ENCODE measurements at regions not wholly inside any gene's neighbourhood (a gene's known extent, or its start where the extent isn't known, plus 50 kb on each side); places are given as distances from the start of the nearest gene placed in this dataset.

GRCh38 chr6:44662461-44663121 lies 275.1 kb downstream of the CDC5L start:
- ATAC-seq (no peak), DNase-seq (no peak)

DNA sequence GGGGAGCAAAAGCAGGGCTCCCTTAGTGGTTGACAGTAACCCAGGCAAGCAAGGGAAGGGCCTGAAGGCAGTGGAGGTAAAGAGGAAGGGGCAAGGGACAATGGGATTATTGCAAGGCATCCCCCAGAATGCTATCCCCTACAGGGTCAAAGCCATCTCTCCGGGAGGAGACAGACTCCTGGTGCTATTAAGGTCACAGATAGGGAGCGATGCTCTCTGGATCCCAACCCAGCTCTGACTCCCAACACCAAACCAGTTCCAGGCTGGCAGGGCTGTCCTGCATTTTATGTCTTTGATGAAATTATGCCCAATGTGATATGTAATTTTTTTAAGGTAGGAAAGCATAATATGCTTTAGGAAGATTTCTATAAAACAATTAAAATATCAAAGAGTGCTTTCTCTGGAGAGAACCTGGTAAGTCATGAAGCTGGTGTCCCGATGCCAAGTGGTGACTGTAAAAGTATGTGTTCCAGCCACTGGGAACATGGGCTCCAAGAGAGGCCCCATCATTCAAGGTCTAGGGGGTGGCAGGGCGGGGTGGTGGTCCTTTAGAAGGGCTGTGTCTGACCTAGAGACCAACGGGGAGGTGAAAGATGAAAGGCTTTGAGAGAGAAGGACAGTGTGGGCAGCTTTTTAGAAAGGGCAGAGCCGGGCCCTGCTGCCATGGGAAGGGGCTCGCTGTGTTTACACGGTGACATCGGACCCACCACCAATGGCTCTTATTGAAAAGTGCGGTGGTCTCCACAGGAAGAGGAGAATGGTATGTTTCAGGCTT lies 276.5 kb downstream of the CDC5L start:
- DNase-seq (no peak), ATAC-seq (no peak)

DNA sequence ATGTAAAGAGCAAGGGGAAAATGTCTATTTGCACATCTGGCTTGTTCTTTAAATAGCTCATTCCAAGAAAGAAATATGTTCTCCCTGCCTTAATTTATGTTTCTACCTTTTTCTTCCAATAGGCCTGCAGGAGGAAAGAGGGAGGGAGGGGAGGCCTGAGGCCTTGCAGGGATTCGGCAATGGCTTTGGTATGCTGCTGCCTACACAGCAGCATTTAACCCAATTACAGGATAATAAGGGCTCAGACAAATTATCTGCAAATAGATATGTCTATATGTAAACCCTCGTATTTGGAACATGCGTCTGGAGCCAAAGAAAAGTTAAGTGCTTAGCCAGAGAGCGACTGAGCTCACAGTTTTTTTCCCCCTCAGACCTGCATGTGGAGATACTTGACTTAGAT lies 277.2 kb downstream of the CDC5L start:
- ATAC-seq (no peak), DNase-seq (no peak)

DNA sequence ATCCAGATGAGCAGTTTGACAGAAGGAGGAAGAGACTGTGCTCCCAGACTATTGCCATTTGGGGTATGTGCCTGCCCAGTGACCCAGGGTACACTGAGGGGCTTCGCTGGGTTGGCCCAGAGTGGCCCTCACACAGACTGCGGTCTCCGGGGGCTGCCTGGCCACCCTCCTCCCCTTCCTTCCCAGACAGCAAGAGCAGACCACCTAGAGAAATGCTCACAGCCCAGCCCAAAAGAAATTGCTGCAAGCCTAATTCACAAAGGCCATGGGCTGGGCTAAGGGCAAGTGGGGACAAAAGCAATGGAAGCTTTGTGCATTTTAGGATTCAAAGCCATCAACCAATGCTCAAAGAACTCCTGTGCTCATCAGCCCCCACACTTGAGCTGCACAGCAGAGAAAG lies 277.6 kb downstream of the CDC5L start:
- no peak for DNase-seq
- ATAC-seq = no peak

- ATAC-seq = no peak
- no peak for DNase-seq
These were observed 278.2 kb downstream of the CDC5L start for GRCh38 chr6:44665683-44666082.

DNA sequence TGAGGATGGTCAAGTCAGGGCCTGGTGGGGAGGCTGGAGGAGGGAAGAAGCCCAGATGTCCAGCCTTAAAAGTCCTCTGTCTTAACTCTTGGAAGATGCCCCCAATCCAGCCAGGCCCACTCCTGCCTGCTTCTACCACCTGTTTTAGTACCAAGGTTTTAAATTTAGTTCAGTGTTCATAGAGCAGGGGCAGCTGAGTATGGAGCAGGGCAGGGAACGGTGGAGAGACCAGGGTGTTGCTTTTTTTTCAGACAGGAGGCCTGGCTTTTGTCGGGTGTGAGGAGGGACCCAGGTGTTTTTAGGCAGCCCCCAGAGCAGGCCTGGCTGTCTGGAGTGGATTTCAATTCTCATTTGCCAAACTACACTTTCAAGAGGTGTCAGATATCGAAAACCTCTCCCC lies 278.8 kb downstream of the CDC5L start:
- no peak for ATAC-seq
- DNase-seq = no peak

DNA sequence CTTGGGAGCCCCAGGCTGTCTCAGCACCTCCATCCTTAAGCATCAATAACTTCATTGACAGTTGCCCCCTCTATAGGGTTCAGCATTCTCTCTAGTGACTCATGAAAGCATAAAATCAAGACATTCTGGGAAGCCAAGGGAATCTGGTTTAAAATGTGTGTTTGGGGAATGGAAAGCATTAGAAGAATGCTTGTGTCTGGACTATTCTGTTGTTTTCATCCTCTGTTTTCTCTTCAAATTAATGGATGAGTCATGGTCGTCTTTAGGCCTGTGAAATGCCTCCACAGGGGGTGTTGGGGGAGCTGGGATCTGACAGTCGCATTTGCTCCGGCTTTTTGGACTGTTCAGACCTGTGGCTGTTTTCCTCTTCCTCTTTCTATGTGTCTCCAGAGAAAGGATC lies 279.7 kb downstream of the CDC5L start:
- no peak for ATAC-seq
- no peak for DNase-seq

GRCh38 chr6:44667668-44668390 lies 280.3 kb downstream of the CDC5L start:
- ATAC-seq = peak; percentile 26
- DNase-seq = peak; percentile 48

DNA sequence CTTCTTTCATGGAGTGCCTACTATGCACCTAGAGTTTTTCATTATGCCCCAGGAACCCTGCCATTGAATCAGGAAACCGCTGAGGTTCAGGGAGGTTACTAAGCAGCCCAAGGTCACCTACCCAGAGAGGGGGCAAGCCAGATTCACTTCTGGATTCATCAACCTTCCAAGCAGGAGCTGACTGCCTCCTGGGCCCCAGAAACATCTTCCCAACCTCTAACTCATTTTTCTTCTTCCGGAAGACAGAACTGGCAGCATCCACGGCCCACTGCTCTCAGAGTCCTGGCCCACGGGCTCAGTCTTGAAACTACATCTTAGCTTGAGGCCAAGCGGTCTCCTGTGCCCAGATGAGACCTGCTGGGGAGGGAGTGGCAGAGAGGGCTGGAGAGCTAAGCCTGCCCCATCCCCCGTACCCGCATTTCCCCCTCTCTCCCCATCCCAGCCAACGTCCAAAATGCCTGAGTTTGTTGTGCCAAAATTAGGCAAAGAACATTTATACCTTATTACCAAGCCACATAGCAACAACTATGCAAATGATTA lies 281.0 kb downstream of the CDC5L start:
- DNase-seq (no peak), ATAC-seq (no peak)

- no peak for ATAC-seq
These were observed 281.7 kb downstream of the CDC5L start for GRCh38 chr6:44668976-44669934.

DNA sequence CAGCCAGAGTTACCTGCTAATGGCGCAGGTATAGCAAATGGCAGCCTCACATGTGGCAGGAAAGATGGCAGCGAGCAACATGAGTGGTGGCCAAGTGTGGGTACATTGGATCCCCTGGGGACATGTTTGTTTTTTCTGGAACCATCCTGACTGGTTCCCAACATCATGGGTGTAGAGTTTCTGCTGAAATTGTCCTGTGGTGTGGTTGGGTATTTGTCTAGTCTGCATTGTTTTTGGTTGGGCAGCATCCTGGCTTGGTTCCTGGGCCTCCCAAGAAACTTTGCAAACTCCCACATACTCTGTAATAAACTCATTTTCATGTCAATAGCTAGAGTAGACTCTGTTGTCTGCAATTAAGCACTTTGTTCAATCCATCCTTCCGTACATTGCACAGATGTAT lies 282.6 kb downstream of the CDC5L start:
- ATAC-seq = no peak
- DNase-seq = no peak

More at GRCh38 chr6:44668976-44669934, 281.7 kb downstream of the CDC5L start:
- DNase-seq = no peak

GRCh38 chr6:44671333-44671732 lies 283.8 kb downstream of the CDC5L start:
- DNase-seq (no peak), ATAC-seq (no peak)

DNA sequence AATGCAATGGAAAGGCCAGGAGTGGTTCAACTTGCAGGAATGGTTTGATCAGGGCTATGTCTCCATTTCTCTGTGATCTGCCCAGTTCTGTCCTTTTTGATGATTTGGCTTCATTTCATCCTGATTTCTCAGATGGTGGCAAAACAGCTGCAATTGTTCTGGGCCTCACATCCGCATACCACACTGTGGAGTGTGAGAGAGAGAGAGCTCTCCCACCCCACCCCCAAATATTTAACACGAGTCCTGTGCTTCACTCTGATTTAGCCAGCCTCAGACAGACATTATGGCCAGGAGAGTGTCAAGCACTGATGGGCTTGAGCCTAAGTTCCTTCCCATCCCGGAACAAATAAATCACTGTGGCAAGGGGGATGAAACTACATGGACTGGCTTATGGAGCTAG lies 284.6 kb downstream of the CDC5L start:
- ATAC-seq = no peak
- no peak for DNase-seq

DNA sequence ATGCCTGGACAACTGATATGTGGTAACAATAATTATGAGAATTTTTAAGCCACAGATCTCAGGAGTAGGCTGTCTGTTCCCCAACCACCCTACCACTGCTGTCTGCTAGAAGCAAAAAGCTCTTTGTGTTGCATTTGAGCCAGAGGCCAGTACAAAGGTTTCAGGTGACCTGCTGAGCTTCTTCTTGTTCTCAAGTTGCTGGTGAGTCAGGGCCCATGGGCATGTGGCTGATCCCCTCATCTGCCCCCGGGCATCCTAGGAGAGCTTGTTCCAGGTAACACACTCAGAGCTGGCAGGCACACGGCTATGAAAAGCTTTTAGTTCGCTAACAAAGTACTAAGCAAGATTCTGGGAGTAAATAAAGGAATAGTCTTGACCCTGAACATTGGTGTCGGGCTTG lies 285.3 kb downstream of the CDC5L start:
- DNase-seq = no peak
- no peak for ATAC-seq

- ATAC-seq (no peak), DNase-seq (no peak)
These were observed 287.0 kb downstream of the CDC5L start for GRCh38 chr6:44674226-44675155.

- DNase-seq (no peak), ATAC-seq (no peak)
These were observed 287.9 kb downstream of the CDC5L start for GRCh38 chr6:44675449-44675848.

- no peak for ATAC-seq
- no peak for DNase-seq
These were observed 288.8 kb downstream of the CDC5L start for GRCh38 chr6:44676246-44676790.

DNA sequence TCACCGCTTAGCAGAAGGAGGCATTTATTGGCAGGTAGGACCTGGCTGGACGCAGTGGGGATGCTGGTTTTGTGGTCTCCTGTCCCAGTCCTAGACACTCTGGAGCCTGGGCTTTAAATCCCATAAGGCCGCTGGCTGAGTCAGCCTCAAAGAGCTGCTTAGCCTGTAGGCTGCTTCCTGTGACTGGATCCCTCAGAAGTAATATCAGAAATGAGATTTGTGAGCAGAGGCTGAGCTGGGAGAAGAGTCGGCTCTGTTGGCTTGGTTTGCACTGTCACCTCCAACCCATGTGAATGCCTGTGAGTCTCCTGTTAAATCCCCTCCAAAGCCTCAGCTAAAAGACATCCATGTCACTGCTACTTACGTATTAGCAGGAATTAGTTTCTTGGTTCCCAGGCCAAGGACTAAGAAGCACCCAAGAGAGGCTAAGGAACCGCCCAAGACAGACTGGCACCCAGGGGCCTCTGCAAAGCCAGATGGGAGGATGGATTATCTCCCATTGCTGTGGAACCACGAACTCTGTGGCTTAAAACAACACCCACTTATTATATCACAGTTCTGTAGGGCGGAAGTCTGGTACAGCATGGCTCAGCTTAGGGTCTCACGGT lies 289.4 kb downstream of the CDC5L start:
- DNase-seq (no peak), ATAC-seq (no peak)

DNA sequence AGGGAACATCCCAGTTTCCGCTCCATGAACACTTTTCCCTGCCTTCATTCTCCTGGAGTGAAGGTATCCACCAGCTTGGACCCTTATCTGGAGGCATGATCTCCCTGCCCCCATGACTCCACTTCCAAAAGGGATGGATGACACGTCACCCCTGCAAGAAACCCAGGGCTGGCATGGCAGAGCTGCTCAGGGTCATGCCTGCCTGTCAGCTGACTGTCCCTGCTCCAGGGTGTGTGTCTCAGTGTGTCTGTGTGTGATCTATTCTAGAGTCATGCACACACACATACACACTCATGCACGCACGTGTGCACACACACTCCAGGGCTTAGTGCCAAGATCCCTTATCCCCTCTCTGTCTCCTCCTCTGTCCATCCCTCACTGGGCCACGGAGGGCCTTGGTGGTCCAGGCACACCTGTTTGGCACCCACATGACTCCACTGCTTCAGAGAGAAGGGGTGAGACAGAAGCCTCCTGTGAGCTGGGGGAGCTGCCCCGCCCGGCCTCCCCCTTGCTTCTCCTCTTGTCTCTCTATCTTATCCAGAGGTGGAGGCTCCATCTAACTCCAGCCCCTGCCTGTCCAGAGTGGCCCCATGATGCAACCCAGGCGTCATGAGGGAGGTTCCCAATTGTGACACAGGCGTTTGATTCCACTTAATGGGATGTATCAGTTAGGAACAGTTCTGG lies 290.9 kb downstream of the CDC5L start:
- no peak for DNase-seq

More for the DNA sequence above, 290.9 kb downstream of the CDC5L start:
- ATAC-seq = no peak

Data from stimulated activated naive CD8-positive, alpha-beta T cell treated with anti-CD3 and anti-CD28 coated beads, Interleukin-15, Interleukin-2, amounts not matched to agents 100 U/mL and 50 U/mL, for 24 hours (primary cell).